Skin epidermis (tissue), 12 donors: ENCODE measurements at regions not wholly inside any gene's neighbourhood (a gene's known extent, or its start where the extent isn't known, plus 50 kb on each side); places are given as distances from the start of the nearest gene placed in this dataset.
A peak's percentile ranks its signal among the peaks of the same experiment; 100 is the strongest.

Experiments used
- H3K27ac ChIP-seq, 21 experiments: fragments of 200-600 bp; sonication (generic) in 11 of 21; one replicate each; pipeline ENCODE4 v1.5.0; 2020; ENCODE audit warnings: mild to moderate bottlenecking in 3 of 21, inconsistent platforms in 2 of 21, moderate library complexity in 2 of 21
- H3K4me3 ChIP-seq, 7 experiments: fragments of 200-600 bp; sonication (generic) in 2 of 7; one replicate each; pipeline ENCODE4 v1.5.0; 2020; ENCODE audit warnings: inconsistent platforms in 2 of 7, mild to moderate bottlenecking in 2 of 7, moderate library complexity in 1 of 7

GRCh38 chr10:42932116-42932515, 144.8 kb upstream of the RET start:
- no peak overlapping the region for H3K27ac ChIP-seq
- no peak overlapping the region for H3K4me3 ChIP-seq

GRCh38 chr10:42932735-42933447, 144.0 kb upstream of the RET start:
- no peak overlapping the region for H3K27ac ChIP-seq
- H3K4me3 ChIP-seq = peak overlapping the region in 3 of 7 experiments; percentile 11 to 16 (median 14)

GRCh38 chr10:42933448-42934340, 143.2 kb upstream of the RET start:
- H3K4me3 ChIP-seq = peak overlapping the region in 3 of 7 experiments; percentile 11 to 16 (median 14)
- no peak overlapping the region for H3K27ac ChIP-seq

GRCh38 chr10:42934351-42934811, 142.5 kb upstream of the RET start:
- Histone ChIP-seq H3K4me3 (peak overlapping the region in 1 of 7 experiments; percentile 16), H3K27ac (no peak overlapping the region)

- H3K27ac ChIP-seq = no peak overlapping the region
These were observed 142.0 kb upstream of the RET start for GRCh38 chr10:42934842-42935241.

GRCh38 chr10:42935466-42935865, 141.4 kb upstream of the RET start:
- Histone ChIP-seq H3K27ac (no peak overlapping the region), H3K4me3 (no peak overlapping the region)

More at GRCh38 chr10:42934842-42935241, 142.0 kb upstream of the RET start:
- no peak overlapping the region for H3K4me3 ChIP-seq

- no peak overlapping the region for H3K4me3 ChIP-seq
- no peak overlapping the region for H3K27ac ChIP-seq
These were observed 140.3 kb upstream of the RET start for GRCh38 chr10:42936580-42936979.

- Histone ChIP-seq H3K4me3 (no peak overlapping the region), H3K27ac (no peak overlapping the region)
These were observed 139.8 kb upstream of the RET start for GRCh38 chr10:42937048-42937447.

- Histone ChIP-seq H3K27ac (no peak overlapping the region), H3K4me3 (no peak overlapping the region)
These were observed 139.2 kb upstream of the RET start for GRCh38 chr10:42937649-42938180.

- H3K4me3 ChIP-seq = no peak overlapping the region
- H3K27ac ChIP-seq = no peak overlapping the region
These were observed 138.5 kb upstream of the RET start for GRCh38 chr10:42938351-42938750.

GRCh38 chr10:42939237-42939636, 137.6 kb upstream of the RET start:
- no peak overlapping the region for H3K27ac ChIP-seq

GRCh38 chr10:42939685-42940366, 137.0 kb upstream of the RET start:
- Histone ChIP-seq H3K27ac (no peak overlapping the region), H3K4me3 (no peak overlapping the region)

More at GRCh38 chr10:42939237-42939636, 137.6 kb upstream of the RET start:
- no peak overlapping the region for H3K4me3 ChIP-seq

- Histone ChIP-seq H3K27ac (no peak overlapping the region), H3K4me3 (no peak overlapping the region)
These were observed 136.2 kb upstream of the RET start for GRCh38 chr10:42940487-42941294.

- Histone ChIP-seq H3K4me3 (no peak overlapping the region), H3K27ac (no peak overlapping the region)
These were observed 135.6 kb upstream of the RET start for GRCh38 chr10:42941295-42941644.

- no peak overlapping the region for H3K27ac ChIP-seq
- H3K4me3 ChIP-seq = no peak overlapping the region
These were observed 135.1 kb upstream of the RET start for GRCh38 chr10:42941790-42942189.

GRCh38 chr10:42942279-42942950, 134.5 kb upstream of the RET start:
- Histone ChIP-seq H3K4me3 (no peak overlapping the region), H3K27ac (no peak overlapping the region)

- Histone ChIP-seq H3K27ac (no peak overlapping the region), H3K4me3 (no peak overlapping the region)
These were observed 133.6 kb upstream of the RET start for GRCh38 chr10:42943025-42943818.

GRCh38 chr10:42948040-42948439, 128.8 kb upstream of the RET start:
- no peak overlapping the region for H3K27ac ChIP-seq

More at GRCh38 chr10:42948040-42948439, 128.8 kb upstream of the RET start:
- H3K4me3 ChIP-seq = no peak overlapping the region
